ENCODE measurements at regions not wholly inside any gene's neighbourhood (a gene's known extent, or its start where the extent isn't known, plus 50 kb on each side); places are given as distances from the start of the nearest gene placed in this dataset.
"Not testable (repeated sequence)": the region's sequence is repeated elsewhere in the genome, so short reads cannot be mapped to it uniquely, and the experiment has no call there.

GRCh38 chr1:83077411-83077810, 921.5 kb downstream of the TTLL7 start:
- DNase-seq: no peak

- DNase-seq: no peak
Observed at GRCh38 chr1:83075107-83075506, 923.8 kb downstream of the TTLL7 start.

DNA sequence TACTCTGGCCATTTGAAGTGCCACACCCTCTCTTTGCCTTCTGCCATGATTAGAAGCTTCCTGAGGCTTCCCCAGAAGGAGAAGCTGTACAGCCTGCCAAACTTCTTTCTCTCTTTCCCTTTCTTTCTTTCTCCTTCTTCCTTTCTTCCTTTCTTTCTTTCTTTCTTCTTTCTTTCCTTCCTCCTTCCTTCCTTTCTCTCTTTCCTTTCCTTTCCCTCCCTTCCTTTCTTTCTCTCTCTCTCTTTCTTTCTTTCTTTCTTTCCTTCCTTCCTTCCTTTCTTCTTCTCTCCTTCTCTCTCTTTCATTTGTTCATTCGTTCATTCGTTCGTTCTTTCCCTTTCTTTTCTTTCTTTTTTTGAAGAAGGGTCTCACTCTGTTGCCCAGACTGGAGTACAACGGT, 931.0 kb downstream of the TTLL7 start:
- DNase-seq: no peak

GRCh38 chr1:83065952-83066727, 932.8 kb downstream of the TTLL7 start:
- DNase-seq: no peak

DNA sequence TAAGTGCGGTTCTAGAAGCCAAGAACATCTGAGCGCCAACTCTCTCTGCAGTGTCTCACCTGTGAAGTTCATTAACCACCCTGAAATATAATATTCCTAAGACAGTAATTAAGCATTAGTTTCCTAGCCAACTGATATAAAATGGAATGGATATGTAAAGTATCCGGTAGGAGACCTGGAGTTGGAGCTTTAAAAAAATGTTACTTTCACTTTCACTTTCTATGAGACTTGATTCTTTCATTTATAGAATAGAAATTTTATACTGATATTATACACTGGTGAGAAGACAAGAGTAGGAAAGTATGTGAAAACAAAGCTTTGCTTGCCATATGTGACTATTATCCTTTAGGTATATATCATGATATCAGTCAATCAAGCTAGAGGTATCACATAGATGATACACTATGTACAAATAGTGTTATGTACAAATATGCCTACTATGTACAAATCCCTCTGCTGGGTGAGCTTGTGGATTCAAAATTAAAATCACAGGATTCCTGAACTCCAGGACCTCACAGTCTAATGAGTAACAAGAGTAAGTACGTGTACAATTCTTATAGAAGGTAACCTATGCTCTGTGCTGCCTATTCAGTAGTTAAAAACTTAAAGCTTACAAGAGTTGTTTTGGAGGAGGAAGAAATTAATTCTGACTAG, 934.2 kb downstream of the TTLL7 start:
- no peak for DNase-seq

- DNase-seq: peak; percentile 82
Observed at GRCh38 chr1:83060651-83061390, 938.1 kb downstream of the TTLL7 start.

- DNase-seq: no peak
Observed at GRCh38 chr1:83060221-83060620, 938.7 kb downstream of the TTLL7 start.

DNA sequence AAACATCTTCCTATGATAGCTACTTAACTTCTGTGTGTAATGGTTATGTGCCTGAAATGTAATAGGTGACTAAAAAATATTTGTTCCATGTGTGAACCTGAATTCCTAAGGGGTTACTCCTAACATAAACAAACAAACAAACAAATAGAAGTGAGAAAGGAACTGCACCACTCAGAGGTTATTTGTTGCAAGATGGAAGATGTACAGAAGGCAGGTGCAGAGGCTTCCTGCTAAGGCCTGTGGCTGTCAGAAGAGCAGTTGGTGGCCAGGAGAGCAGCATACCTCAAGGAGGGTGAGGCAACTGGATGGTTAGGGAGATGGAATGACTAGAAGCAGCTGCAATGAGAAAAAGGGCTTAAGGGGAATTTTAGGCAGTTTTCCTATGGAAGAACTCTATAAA, 940.6 kb downstream of the TTLL7 start:
- DNase-seq: no peak

DNA sequence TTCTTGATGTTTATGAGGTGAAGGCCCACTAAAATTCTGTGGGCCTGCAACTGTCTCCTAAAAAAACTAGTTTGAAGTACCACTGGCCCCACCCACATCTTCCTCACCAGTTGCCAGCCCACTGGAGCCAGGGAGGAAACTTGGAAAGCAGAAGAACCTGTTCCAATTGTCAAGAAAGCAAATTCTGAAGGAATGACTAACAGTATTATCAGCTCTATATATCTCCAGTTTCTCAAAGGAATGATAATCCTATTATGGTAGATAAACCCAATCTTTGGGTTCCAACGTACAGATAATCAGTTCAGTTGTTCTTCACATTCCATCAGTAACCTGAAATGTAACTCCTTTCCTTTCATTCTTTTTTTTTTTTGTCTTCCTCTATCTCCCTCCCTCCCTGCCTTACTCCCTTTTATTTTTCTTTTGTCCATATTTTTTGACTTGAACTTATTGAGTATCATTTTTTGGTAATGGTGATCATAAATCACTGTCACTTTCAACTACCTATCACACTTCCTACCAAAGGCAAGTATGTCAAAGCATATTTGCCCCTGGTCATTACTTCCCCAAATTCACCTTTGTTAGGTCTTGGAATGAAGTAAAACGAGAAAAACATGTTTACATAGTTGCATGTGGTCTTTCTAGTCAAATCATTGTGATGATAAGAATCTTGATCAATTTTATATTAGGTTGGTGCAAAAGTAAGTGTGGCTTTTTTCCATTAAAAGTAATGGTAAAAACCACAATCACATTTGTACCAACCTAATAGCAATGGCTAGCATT, 943.4 kb downstream of the TTLL7 start:
- DNase-seq: no peak

DNA sequence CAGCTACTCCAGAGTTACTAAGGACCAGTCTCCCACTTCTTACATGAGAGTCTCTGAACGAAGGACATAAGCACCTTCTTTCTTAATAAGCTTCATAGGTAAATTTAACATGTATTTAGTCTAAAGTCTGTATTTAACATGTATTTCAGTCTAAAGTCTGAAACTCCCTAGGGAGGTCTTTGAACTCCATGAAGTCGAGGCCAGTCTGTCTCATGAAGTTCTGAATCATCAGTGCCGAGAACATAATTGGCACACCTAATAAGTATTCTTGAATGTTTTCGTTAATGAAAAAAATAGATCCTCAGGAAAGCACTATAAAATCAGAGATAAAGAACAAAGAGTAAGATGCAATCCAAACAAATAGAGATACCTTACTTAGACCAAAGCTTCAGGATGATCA, 945.5 kb downstream of the TTLL7 start:
- no peak for DNase-seq

GRCh38 chr1:83052865-83053264, 946.1 kb downstream of the TTLL7 start:
- no peak for DNase-seq

- not testable (repeated sequence) for DNase-seq
Observed at GRCh38 chr1:83051053-83051452, 947.9 kb downstream of the TTLL7 start.

DNA sequence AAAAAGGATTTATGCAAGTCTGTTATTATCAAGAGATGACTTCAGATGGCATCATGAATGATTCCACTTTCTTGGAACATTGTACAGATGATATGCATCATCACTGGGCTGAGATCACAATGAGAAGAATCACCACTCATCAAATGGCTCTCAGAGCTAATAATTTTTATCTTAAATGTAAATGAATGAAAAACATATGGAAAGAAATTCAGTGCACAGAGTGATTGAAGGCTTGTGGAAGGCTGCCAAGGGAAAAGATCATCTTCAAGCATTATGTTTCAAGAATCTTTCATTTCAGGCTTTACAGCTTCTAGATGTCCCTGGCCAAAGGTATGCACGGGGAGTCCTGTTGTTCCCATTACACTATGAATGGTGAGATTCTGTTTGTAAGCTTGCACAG, 955.7 kb downstream of the TTLL7 start:
- peak; percentile 31 for DNase-seq

GRCh38 chr1:83039091-83039490, 959.8 kb downstream of the TTLL7 start:
- DNase-seq: not testable (repeated sequence)

GRCh38 chr1:83034851-83035250, 964.1 kb downstream of the TTLL7 start:
- no peak for DNase-seq

GRCh38 chr1:83033682-83034081, 965.2 kb downstream of the TTLL7 start:
- DNase-seq: no peak

GRCh38 chr1:83029916-83030315, 969.0 kb downstream of the TTLL7 start:
- DNase-seq: no peak

- DNase-seq: no peak
Observed at GRCh38 chr1:83029050-83029449, 969.9 kb downstream of the TTLL7 start.

GRCh38 chr1:83028467-83028866, 970.5 kb downstream of the TTLL7 start:
- no peak for DNase-seq

GRCh38 chr1:83027511-83027910, 971.4 kb downstream of the TTLL7 start:
- DNase-seq: no peak

GRCh38 chr1:83026745-83027144, 972.2 kb downstream of the TTLL7 start:
- DNase-seq: no peak

- no peak for DNase-seq
Observed at GRCh38 chr1:83024251-83024767, 974.6 kb downstream of the TTLL7 start.

DNA sequence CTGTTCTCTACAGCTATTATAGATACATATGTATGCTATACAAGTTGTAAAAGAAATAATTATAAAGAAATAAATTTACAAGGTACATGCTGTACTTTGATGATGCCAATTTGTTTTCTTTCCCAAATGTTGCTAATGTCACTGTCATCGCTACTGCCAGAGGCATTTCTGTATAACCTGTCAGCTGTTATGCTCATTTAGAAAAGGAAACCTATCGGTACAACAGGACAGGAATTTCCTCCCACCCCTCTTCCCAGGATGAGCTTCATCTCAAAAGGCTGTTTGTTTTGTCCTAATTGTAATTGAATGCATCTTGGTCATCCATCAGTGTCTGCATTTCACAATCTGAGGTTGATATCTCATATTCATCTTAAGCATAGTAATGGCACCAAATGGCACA, 975.7 kb downstream of the TTLL7 start:
- DNase-seq: no peak
